Natural killer cell (primary cell): ENCODE measurements at regions not wholly inside any gene's neighbourhood (a gene's known extent, or its start where the extent isn't known, plus 50 kb on each side); places are given as distances from the start of the nearest gene placed in this dataset.
A peak's percentile ranks its signal among the peaks of the same experiment; 100 is the strongest.

ENCODE experiments used
- ATAC-seq, 3 donors: fragments of 150-1000 bp in 2 of 3; fragments of 200-7000 bp in 1 of 3; cut with Tn5 transposase; 1 replicate in 1 of 3; 2 replicates in 2 of 3; pipeline ENCODE4 v1.10.0; 2021; ENCODE audit warnings: mild to moderate bottlenecking in 2 of 3, moderate library complexity in 2 of 3
- DNase-seq, 2 donors: peaks; one replicate each; pipeline versions ENCODE4 v3.0.0 to v3.0.0-alpha.2; 2013 to 2021; ENCODE audit warnings: mixed read lengths in 1 of 2
- H3K27ac ChIP-seq: one replicate; pipeline ENCODE4 v1.5.1; 2013; ENCODE audit warnings: mild to moderate bottlenecking, low read length
- H3K27me3 ChIP-seq: one replicate; pipeline ENCODE4 v1.6.1; 2013; ENCODE audit warnings: low read length; ENCODE audit not compliant: control insufficient read depth, insufficient read depth
- H3K36me3 ChIP-seq: one replicate; pipeline ENCODE4 v1.6.1; 2013; ENCODE audit warnings: low read length; ENCODE audit not compliant: control insufficient read depth, insufficient read depth
- H3K4me1 ChIP-seq: one replicate; pipeline ENCODE4 v1.6.1; 2013; ENCODE audit warnings: low read length; ENCODE audit not compliant: control insufficient read depth, insufficient read depth
- H3K4me3 ChIP-seq: one replicate; pipeline ENCODE4 v1.5.1; 2013; ENCODE audit warnings: low read length
- H3K9me3 ChIP-seq: one replicate; pipeline ENCODE4 v1.6.1; 2013; ENCODE audit warnings: low read length; ENCODE audit not compliant: control insufficient read depth, insufficient read depth
- H3K27ac Mint-ChIP-seq, 2 donors: one replicate each; pipeline ENCODE4 v1.8.0; 2022; ENCODE audit warnings: mild to moderate bottlenecking in 2 of 2, mixed read lengths in 2 of 2, moderate library complexity in 1 of 2
- H3K27me3 Mint-ChIP-seq, 2 donors: one replicate each; pipeline ENCODE4 v1.8.0; 2022; ENCODE audit warnings: low read depth in 2 of 2, mixed read lengths in 2 of 2
- H3K36me3 Mint-ChIP-seq: one replicate; pipeline ENCODE4 v1.8.0; 2022; ENCODE audit warnings: mixed read lengths
- H3K4me1 Mint-ChIP-seq, 2 donors: one replicate each; pipeline ENCODE4 v1.8.0; 2022; ENCODE audit warnings: mixed read lengths in 2 of 2
- H3K4me3 Mint-ChIP-seq: one replicate; pipeline ENCODE4 v1.8.0; 2022; ENCODE audit warnings: mild to moderate bottlenecking, moderate library complexity, mixed read lengths
- H3K9me3 Mint-ChIP-seq, 2 donors: one replicate each; pipeline ENCODE4 v1.8.0; 2022; ENCODE audit warnings: mixed read lengths in 2 of 2
- CTCF ChIP-seq: fragments of 200-600 bp; IDR thresholded peaks from one replicate; pipeline ENCODE4 v1.8.0; 2022; ENCODE audit warnings: antibody characterized with exemption
- WGBS: methylation state at CpG from one replicate; pipeline ENCODE4 v1.1.7; 2013; ENCODE audit warnings: missing lambda C conversion rate; ENCODE audit not compliant: insufficient coverage; 5-methylcytosine and 5-hydroxymethylcytosine counted together
- intact Hi-C: fragments of 100-400 bp; cut with micrococcal nuclease; formaldehyde crosslinking; loops from one replicate; pipeline ENCODE4 v1.14.2; 2022

DNA sequence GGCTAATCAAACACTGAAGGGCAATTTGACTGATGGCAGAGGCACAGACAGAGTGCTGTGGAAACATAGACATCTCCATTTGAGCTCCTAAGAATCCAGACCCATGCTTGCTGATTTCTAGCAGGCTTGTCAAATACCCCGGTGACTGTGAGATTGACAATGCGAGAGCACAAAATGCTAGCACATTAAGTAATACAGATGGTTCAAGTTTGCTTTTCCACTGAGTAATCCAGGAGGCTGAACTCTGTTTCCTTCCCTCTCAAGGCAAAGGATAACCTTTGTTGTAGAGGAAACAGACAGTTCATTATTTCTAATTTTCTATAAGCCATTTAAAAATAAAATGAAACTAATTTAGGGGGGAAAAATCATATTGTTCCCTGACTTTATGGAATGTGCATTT is 256.5 kb upstream of the CRY1 start:
- H3K9me3 Mint-ChIP-seq = no peaks in the 10 kb centered on the region
- Histone ChIP-seq H3K9me3 (no peaks in the 10 kb centered on the region), H3K4me1 (peaks cover 13% of the 10 kb centered on the region), H3K36me3 (no peaks in the 10 kb centered on the region), H3K27ac (no peak overlapping the region), H3K4me3 (no peak overlapping the region), H3K27me3 (no peaks in the 10 kb centered on the region)
- TF ChIP-seq CTCF = no peak
- no peak for DNase-seq
- peaks cover 36 to 38% of the 10 kb centered on the region in 2 donors for H3K4me1 Mint-ChIP-seq
- no peak overlapping the region for H3K27ac Mint-ChIP-seq
- ATAC-seq = no peak
- no peak overlapping the region for H3K4me3 Mint-ChIP-seq
- intact Hi-C loops = loop anchor here (5.0 kb wide), 1 partner anchor 32 kb away; no protein-coding TSS in a partner anchor
- 93% methylated on average over 2 of the region's 2 CpGs for WGBS
- no peaks in the 10 kb centered on the region for H3K36me3 Mint-ChIP-seq
- no peaks in the 10 kb centered on the region for H3K27me3 Mint-ChIP-seq

- Mint-ChIP-seq H3K27ac (no peak overlapping the region), H3K9me3 (no peaks in the 10 kb centered on the region), H3K36me3 (no peaks in the 10 kb centered on the region), H3K4me3 (no peak overlapping the region), H3K27me3 (no peaks in the 10 kb centered on the region), H3K4me1 (peaks cover 39 to 43% of the 10 kb centered on the region in 2 donors)
- DNase-seq (no peak), ATAC-seq (no peak)
- no peak overlapping the region for H3K4me3 ChIP-seq
- WGBS = 93% methylated on average over 3 of the region's 3 CpGs
- no peak for TF ChIP-seq CTCF
- no peaks in the 10 kb centered on the region for H3K9me3 ChIP-seq
- H3K27ac ChIP-seq = no peak overlapping the region
- peaks cover 13% of the 10 kb centered on the region for H3K4me1 ChIP-seq
- H3K36me3 ChIP-seq = no peaks in the 10 kb centered on the region
- H3K27me3 ChIP-seq = no peaks in the 10 kb centered on the region
- intact Hi-C loops = no loop called here
Measured at GRCh38 chr12:107351109-107351508, 257.8 kb upstream of the CRY1 start.

- H3K4me3 Mint-ChIP-seq = peak overlapping the region; percentile 42
- Histone ChIP-seq H3K36me3 (no peaks in the 10 kb centered on the region), H3K4me3 (no peak overlapping the region), H3K9me3 (no peaks in the 10 kb centered on the region), H3K27me3 (no peaks in the 10 kb centered on the region), H3K4me1 (peaks cover 13% of the 10 kb centered on the region), H3K27ac (no peak overlapping the region)
- DNase-seq (no peak), ATAC-seq (no peak)
- H3K9me3 Mint-ChIP-seq = no peaks in the 10 kb centered on the region
- no peak for TF ChIP-seq CTCF
- H3K36me3 Mint-ChIP-seq = no peaks in the 10 kb centered on the region
- H3K27me3 Mint-ChIP-seq = no peaks in the 10 kb centered on the region
- peaks cover 39 to 49% of the 10 kb centered on the region in 2 donors for H3K4me1 Mint-ChIP-seq
- intact Hi-C loops = no loop called here
- peak overlapping the region; percentile 19 to 68 for H3K27ac Mint-ChIP-seq
Measured at GRCh38 chr12:107351713-107352112, 258.4 kb upstream of the CRY1 start.

- Histone ChIP-seq H3K9me3 (no peaks in the 10 kb centered on the region), H3K4me3 (no peak overlapping the region), H3K36me3 (no peaks in the 10 kb centered on the region), H3K4me1 (peaks cover 13% of the 10 kb centered on the region), H3K27ac (no peak overlapping the region), H3K27me3 (no peaks in the 10 kb centered on the region)
- no peaks in the 10 kb centered on the region for H3K9me3 Mint-ChIP-seq
- H3K4me1 Mint-ChIP-seq = peaks cover 37 to 48% of the 10 kb centered on the region in 2 donors
- H3K4me3 Mint-ChIP-seq = peak overlapping the region; percentile 42
- 32% methylated on average over 2 of the region's 2 CpGs for WGBS
- TF ChIP-seq CTCF = no peak
- DNase-seq (peak in 1 of 2 donors; percentile 30), ATAC-seq (peak in 2 of 3 donors; percentile 42 to 66)
- intact Hi-C loops = no loop called here
- H3K27ac Mint-ChIP-seq = peak overlapping the region; percentile 19 to 68
- no peaks in the 10 kb centered on the region for H3K27me3 Mint-ChIP-seq
- no peaks in the 10 kb centered on the region for H3K36me3 Mint-ChIP-seq
Measured at GRCh38 chr12:107352347-107353081, 259.2 kb upstream of the CRY1 start.
